ENCODE measurements at regions not wholly inside any gene's neighbourhood (a gene's known extent, or its start where the extent isn't known, plus 50 kb on each side); places are given as distances from the start of the nearest gene placed in this dataset.
"Not testable (repeated sequence)": the region's sequence is repeated elsewhere in the genome, so short reads cannot be mapped to it uniquely, and the experiment has no call there.

DNA sequence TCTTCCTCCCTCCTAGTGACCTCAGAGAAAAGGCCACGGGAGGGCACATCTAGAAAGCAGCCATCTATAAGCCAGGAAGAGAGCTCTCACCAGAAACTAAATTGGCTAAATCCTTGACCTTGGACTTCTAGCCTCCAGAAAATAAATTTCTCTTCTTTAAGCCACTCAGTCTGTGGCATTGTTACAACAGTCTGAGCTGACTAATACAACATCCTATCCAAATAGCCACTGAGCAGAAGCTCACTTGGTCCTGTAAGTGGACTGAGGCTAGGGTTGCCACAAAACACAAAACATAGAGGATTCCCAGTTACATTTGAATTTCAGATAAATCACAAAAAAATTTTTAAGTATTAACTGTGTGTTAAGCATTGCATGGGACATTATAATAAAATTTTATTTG, 383.4 kb downstream of the MLLT3 start:
- DNase-seq (ENCODE audit: low read depth) = no peak

DNA sequence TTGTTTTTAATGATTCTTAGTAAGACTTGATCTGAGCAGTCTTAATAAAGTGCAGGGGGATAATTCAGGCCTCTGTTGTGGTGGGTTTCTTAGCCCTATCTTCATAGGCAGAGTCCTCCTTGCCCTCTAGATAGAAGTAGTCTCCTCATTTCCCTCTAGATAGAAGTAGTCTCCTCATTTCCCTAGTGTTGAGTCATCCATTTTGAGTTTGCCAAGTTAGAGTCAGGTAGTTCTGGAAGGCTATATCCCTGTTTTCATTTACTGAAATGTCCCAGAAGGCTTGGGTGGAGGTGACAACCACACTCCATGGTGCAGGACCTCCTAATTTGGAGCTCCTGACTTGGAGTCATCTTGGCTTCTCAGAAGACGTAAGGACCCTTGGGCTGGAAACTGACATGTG, 384.6 kb downstream of the MLLT3 start:
- DNase-seq (ENCODE audit: low read depth) = no peak

DNA sequence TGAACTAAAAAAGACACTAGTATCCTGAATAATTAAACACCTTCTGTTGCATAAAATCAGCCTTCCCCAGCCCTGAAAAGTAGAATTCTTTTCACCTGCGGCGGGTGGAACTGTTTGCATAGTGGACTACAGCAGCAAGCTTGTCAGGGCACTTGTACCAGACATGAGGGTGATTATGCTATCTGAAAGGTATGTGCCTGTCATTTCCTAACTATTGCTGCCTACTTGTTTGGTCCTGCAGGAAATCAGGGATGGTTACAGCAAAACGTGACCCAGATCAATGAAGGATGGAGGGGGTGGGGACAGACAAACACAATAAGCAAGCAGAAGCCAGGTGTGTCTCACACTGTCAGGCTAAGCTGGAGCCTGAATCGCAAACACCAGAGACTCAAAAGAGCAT, 385.6 kb downstream of the MLLT3 start:
- DNase-seq (ENCODE audit: low read depth) = no peak

DNA sequence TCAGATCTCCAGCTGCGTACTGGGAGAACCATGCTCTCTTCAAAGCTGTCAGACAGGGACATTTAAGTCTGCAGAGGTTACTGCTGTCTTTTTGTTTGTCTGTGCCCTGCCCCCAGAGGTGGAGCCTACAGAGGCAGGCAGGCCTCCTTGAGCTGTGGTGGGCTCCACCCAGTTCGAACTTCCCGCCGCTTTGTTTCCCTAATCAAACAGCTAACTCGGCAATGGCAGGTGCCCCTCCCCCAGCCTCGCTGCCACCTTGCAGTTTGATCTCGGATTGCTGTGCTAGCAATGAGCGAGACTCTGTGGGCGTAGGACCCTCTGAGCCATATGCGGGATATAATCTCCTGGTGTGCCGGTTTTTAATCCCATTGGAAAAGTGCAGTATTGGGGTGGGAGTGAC, 387.1 kb downstream of the MLLT3 start:
- not testable (repeated sequence) for DNase-seq (ENCODE audit: low read depth)

DNA sequence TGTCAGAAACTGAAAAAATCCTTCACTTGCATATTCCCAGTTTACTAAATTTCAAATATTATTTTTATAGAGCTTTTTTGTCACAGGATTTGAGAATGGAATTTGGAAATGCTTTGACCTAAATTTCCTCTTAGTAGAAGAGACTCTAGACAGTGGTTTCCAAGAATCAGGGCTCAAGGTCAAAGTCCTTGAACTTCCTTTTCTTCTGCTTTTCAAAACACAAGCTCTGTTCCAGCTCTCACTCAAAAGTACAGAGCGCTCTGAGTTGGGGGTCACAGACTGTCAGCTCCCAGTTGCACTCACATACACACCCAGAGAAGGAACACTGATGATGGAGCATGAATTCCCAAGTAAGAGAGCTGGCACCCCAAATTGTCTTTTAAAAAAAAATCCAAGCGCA, 394.2 kb downstream of the MLLT3 start:
- DNase-seq (ENCODE audit: low read depth) = no peak

DNA sequence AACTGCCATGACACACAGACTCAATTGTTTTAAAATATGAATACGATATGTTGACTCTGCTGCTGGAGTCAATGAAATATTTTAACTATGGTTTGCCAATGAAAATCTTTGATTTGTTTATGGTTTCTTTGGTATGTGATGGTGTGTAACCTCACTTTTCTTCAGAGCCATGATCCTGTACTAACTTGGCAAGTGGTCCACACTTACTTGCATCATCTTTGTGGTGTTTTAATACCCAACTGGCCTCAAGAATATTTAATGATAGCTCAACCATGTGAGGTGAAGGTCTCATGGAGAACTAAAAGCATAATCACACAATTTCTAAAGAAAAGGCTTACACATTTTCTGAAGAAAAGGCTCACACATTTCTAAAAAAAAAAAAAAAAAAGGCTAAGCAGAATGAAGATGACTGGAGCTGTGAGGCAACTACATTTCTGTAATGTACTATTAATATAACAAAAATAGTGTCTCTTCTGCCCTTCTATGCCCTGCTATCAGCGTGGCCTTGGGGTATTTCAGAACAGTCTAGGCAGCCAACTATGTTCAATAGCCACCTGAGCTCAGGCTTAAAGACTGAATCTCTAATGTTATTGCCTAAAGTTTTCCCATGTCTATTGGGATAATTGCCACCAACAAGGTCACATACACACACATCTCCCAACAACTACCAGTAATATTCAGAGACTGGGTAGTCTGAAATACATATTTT, 395.0 kb downstream of the MLLT3 start:
- DNase-seq (ENCODE audit: low read depth) = no peak

GRCh38 chr9:20226345-20226744, 396.0 kb downstream of the MLLT3 start:
- no peak for DNase-seq (ENCODE audit: low read depth)

DNA sequence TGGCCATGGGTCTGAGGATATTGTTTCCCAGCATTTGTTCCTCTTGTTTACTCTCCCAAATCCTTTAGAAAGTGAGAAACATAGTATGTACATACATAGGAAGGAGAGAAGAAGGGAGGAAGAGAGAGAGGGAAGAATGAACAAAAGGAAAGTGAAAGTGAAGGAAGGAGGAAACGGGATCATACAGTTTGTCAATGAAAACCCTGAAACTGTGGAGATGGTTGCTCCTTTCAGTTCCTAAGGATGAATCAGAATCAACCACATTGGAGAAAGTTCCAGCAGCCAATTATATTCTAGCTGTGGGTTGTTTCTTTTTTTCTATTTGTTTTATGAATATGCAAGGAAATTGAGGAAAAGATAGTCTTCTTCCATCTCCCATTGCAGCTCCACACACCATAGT, 396.5 kb downstream of the MLLT3 start:
- no peak for DNase-seq (ENCODE audit: low read depth)

DNA sequence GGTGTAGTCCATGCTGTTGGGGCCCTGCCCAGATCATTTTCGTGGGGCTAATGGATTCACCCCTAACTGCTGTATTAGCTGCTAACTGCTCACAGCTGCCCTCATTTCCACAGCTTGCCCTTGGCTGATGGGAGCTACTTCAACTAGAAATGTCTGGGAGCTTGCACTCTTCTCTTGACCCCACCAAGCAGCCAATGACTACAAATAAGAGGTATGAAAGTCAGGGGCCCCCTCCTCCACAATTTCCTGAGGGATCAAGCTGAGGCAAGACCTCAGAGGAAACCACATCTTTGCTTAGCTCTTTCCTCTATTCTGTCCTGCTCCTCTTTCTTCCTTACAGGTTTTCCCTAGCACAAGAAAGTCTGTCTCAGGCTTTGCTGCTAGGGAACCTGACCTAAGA, 397.5 kb downstream of the MLLT3 start:
- no peak for DNase-seq (ENCODE audit: low read depth)

DNA sequence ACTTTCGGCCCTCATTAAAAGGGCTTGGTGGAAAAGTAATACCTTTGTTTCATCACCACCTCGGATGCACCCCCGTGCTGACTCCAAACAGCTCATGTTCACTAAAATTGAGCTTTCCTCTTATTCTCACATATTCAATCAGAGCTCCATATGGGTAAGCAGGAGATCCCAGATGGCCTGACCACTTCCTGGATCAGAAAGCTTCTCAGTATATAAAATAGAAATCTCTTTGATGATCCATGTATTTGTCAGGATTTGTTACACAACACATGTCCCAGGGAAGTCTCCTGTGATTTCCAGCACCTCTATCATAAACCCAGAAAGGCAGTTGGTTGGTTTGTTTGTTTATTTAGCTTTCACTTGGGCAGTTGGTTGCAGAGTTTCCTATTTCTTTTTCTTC, 402.0 kb downstream of the MLLT3 start:
- DNase-seq (ENCODE audit: low read depth) = no peak

- DNase-seq (ENCODE audit: low read depth) = no peak
Measured at GRCh38 chr9:20219437-20219836, 402.9 kb downstream of the MLLT3 start.

- DNase-seq (ENCODE audit: low read depth) = no peak
Measured at GRCh38 chr9:20217596-20217995, 404.7 kb downstream of the MLLT3 start.

GRCh38 chr9:20216438-20216837, 405.9 kb downstream of the MLLT3 start:
- DNase-seq (ENCODE audit: low read depth) = no peak

DNA sequence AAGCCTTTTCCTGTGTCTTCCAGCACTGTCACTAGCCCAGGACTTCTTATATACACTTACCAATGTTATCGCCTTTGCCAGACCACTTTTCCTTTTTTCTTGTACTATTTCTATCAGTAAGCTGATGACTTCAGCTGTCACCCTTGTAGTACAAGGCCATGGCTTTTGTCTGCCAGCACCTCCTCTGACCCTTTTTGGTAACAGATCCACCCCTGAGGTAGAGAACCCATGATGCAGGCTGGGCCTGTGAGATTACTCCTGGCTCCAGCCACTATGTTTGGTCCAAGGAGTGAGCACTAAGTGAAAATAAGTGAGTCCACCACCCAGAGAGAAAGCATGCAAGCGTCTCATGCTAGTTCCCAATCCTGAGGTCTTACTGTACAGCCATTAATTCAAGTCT, 406.7 kb downstream of the MLLT3 start:
- DNase-seq (ENCODE audit: low read depth) = no peak

GRCh38 chr9:20212806-20213205, 409.5 kb downstream of the MLLT3 start:
- no peak for DNase-seq (ENCODE audit: low read depth)

DNA sequence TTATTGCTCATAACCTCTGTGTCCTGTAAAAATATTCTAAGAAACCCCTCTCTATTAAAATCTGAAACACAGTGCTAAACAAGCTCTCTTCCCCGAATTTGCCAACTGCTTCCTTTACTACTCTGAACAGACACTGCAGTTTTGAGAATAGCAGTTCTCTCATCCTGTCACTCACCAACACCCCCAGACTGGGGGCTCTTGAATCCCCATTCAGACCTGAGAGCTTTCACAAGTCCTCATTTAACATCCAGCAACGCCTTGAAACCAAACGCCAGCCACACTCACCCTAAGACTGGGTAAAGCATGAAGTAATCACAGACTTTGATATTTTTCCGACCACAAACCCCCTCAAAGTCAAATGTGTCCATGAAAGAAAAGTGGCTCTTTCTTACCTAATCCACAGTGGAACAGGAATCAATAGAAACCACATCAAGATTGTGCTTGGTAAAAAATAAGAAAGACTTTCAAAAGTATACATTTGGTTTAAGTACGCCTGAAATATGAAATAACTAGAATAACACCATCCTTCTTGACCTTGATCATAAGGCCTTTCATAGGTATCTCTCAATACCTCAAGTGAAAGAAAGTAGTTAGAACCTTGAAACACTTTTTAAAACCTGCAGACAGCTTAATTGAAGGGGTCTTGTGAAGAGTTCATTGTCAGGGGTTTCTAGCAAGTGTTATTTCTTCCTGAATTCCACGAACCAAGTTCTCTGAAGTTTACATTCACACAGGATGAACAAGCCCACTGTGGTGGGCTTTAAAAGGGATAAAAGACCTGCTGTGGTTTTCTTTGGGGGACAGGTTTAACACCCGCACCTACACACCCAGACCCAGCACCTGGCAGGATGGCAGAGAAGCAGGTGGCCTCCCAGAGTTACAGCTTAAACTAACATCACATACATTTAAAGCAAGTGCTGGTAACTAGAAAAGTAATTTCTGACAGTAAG, 412.6 kb downstream of the MLLT3 start:
- DNase-seq (ENCODE audit: low read depth) = peak; percentile 6

DNA sequence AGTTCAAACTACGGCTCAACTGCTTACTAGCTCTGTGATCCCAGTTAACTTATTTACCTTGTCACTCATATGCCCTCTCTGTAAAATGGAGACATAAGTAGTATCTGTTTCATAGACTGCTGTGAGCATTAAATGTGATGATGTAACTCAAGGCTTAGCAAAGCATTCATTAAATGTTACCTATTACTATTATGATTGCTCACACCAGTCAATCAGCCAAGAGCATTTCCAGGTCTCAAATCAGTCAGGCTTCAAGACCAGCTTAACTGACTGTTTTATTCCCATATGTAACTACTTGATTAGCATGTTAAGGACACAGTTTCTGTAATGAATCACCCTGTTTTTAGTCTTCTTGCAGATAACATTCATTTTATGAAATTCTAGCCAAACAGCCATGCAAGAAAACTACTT, 413.3 kb downstream of the MLLT3 start:
- DNase-seq (ENCODE audit: low read depth) = no peak

DNA sequence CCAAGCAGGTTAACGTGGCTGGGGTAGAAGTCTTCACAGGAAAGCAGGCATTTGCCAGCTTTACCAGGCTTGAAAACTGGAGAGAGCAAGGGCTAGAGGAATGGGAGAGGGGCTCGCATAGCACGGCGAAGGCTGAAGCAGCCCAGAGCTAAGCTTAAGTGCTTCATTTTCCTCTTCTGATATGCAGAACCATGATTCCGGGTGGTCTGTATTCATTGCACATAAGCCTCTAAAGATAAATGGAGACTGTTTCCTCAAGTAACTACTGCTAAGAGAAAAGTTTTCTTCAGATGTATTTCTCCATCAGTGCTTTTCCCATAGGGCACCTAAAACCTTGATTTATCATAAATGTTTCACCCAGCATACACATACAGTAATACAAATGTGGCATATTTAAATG, 414.1 kb downstream of the MLLT3 start:
- no peak for DNase-seq (ENCODE audit: low read depth)

DNA sequence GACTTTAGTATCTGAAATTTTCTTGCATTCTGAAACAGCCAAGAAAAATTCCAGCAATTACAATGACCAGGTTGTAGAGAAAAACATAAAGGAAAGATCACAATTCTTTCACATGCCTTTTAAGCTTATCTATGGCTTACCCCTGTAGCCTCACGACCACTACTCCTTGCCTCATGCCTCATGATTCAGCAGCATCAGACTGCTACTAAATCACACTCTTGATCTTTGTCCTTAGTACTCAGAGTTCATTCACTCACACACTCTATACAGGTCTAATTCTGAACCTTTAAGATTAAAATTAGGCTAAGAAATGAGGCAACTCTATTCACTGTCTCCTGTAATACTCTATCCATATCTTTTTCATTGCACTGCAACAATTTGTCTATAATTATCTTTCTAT, 415.1 kb downstream of the MLLT3 start:
- DNase-seq (ENCODE audit: low read depth) = no peak

- no peak for DNase-seq (ENCODE audit: low read depth)
Measured at GRCh38 chr9:20205821-20206220, 416.5 kb downstream of the MLLT3 start.

DNA sequence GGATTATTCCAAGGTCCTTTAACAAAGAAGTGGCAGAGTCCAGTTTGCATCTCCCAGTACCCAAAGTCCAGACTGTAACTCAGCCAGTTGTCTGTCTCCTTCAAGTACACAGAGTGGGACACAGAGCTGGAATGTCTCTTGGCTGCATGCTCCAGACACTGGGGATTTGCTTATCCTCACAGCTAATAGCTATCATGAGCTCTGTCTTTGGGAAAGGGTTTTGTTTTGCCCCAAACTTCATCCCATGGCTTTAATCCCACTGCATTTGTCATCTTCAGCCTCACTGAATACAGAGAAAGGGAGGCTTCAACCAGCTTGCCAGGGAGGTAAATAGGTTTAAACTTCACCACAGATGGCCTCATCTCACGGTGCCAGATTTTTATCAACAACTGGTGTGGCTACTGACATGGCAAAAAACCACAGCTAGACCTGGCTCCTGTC, 412.2 kb upstream of the SLC24A2 start:
- DNase-seq (ENCODE audit: low read depth) = no peak

- DNase-seq (ENCODE audit: low read depth) = no peak
Measured at GRCh38 chr9:20200581-20200980, 411.7 kb upstream of the SLC24A2 start.

- no peak for DNase-seq (ENCODE audit: low read depth)
Measured at GRCh38 chr9:20199111-20199510, 410.3 kb upstream of the SLC24A2 start.
